Gastrocnemius medialis (tissue), 4 donors: ENCODE measurements at regions not wholly inside any gene's neighbourhood (a gene's known extent, or its start where the extent isn't known, plus 50 kb on each side); places are given as distances from the start of the nearest gene placed in this dataset.

Source experiments
- ATAC-seq, 2 donors: fragments of 150-250 bp; one replicate each; pipeline ENCODE4 v1.9.1; 2016
- DNase-seq, 2 donors: peaks; one replicate each; pipeline ENCODE4 v3.0.0-alpha.2; 2019
- H3K27ac ChIP-seq, 4 donors: fragments of 200-600 bp; sonication (generic); 1 replicate in 1 of 4; 2 replicates in 3 of 4; pipeline ENCODE4 v1.5.1; 2016 to 2018; ENCODE audit warnings: mild to moderate bottlenecking in 2 of 4, moderate library complexity in 1 of 4
- H3K27me3 ChIP-seq, 3 donors: fragments of 200-600 bp; sonication (generic) in 2 of 3; 1 replicate in 1 of 3; 2 replicates in 2 of 3; pipeline versions ENCODE4 v1.5.1 to v1.6.0; 2016 to 2019; ENCODE audit warnings: mild to moderate bottlenecking in 1 of 3, moderate library complexity in 1 of 3
- H3K36me3 ChIP-seq, 2 donors: fragments of 200-600 bp; sonication (generic) in 1 of 2; one replicate each; pipeline ENCODE4 v1.5.1; 2017 to 2018
- H3K4me1 ChIP-seq, 2 donors: fragments of 200-600 bp; sonication (generic) in 1 of 2; one replicate each; pipeline ENCODE4 v1.5.1; 2016 to 2017; ENCODE audit warnings: mild to moderate bottlenecking in 2 of 2
- H3K4me3 ChIP-seq, 4 donors: fragments of 200-600 bp; sonication (generic) in 3 of 4; 1 replicate in 1 of 4; 2 replicates in 3 of 4; pipeline ENCODE4 v1.5.1; 2016 to 2019; ENCODE audit warnings: mild to moderate bottlenecking in 2 of 4
- H3K9me3 ChIP-seq, 3 donors: fragments of 200-600 bp; sonication (generic) in 2 of 3; 1 replicate in 1 of 3; 2 replicates in 2 of 3; pipeline ENCODE4 v1.5.1; 2016 to 2019
- CTCF ChIP-seq, 5 experiments: fragments of 450-650 bp in 3 of 5; fragments of 200-600 bp in 2 of 5; sonication (generic) in 2 of 5; IDR thresholded peaks in 4 of 5; conservative IDR thresholded peaks in 1 of 5; 1 replicate in 4 of 5; 2 replicates in 1 of 5; pipeline ENCODE4 v1.5.1; 2016 to 2019; ENCODE audit warnings: antibody characterized with exemption in 5 of 5, mild to moderate bottlenecking in 3 of 5, moderate library complexity in 3 of 5
- POLR2A ChIP-seq, 2 donors: fragments of 450-650 bp; IDR thresholded peaks; one replicate each; pipeline ENCODE4 v1.6.1; 2017; ENCODE audit warnings: antibody characterized with exemption in 2 of 2, mild to moderate bottlenecking in 2 of 2, moderate library complexity in 2 of 2
- in situ Hi-C, 4 donors: fragments of 200-750 bp; cut with MboI; loops; one replicate each; pipeline versions ENCODE4 v1.15.0 to v1.8.0; 2017; ENCODE audit warnings: low sequenced_read_pairs in 4 of 4
- intact Hi-C: fragments of 100-400 bp; cut with DNase I; formaldehyde crosslinking; loops from one replicate; pipeline ENCODE4 v1.15.1; 2023; ENCODE audit warnings: low total_unique reads

GRCh38 chr15:37638691-37639090, 295.7 kb upstream of the TMCO5A start:
- Histone ChIP-seq H3K9me3 (no peaks in the 10 kb centered on the region), H3K27ac (no peak overlapping the region), H3K27me3 (no peaks in the 10 kb centered on the region), H3K4me3 (no peak overlapping the region), H3K36me3 (no peaks in the 10 kb centered on the region), H3K4me1 (no peaks in the 10 kb centered on the region)
- no peak for DNase-seq
- intact Hi-C loops (no loop called here), in situ Hi-C loops (no loop called here)
- TF ChIP-seq POLR2A (IDR thresholded peaks at IDR 0.05) (no peak), CTCF (IDR thresholded peaks at IDR 0.05 in 4 of 5, conservative IDR thresholded peaks at IDR 0.05 in 1 of 5) (no peak)
- ATAC-seq = no peak

GRCh38 chr15:37652646-37653417, 281.6 kb upstream of the TMCO5A start:
- no peak overlapping the region for H3K4me3 ChIP-seq
- peaks cover 0 to 6% (median 4%) of the 10 kb centered on the region in 3 donors for H3K9me3 ChIP-seq
- no peak overlapping the region for H3K27ac ChIP-seq
- no peak for TF ChIP-seq CTCF (IDR thresholded peaks at IDR 0.05 in 4 of 5, conservative IDR thresholded peaks at IDR 0.05 in 1 of 5)
- TF ChIP-seq POLR2A (IDR thresholded peaks at IDR 0.05) = no peak
- ATAC-seq (no peak), DNase-seq (no peak)
- in situ Hi-C loops = no loop called here
- intact Hi-C loops = no loop called here
- no peaks in the 10 kb centered on the region for H3K36me3 ChIP-seq
- no peaks in the 10 kb centered on the region for H3K27me3 ChIP-seq
- no peaks in the 10 kb centered on the region for H3K4me1 ChIP-seq

DNA sequence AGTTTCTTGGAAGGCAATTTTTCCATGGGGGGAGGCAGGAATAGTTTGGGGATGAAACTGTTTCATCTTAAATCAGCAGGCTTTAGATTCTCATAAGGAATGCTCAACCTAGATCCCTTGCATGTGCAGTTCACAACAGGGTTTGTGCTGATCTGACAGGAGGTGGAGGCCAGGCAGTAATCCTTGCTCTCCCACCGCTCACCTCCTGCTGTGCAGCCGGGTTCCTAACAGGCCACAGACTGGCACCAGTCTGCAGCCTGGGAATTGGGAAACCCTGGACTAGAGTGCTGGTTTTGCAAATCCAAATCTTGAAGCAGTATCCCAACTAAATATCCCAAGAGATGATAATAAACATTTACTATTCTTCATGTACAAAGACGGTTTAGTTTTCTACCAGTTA, 256.3 kb upstream of the TMCO5A start:
- in situ Hi-C loops = no loop called here
- no peaks in the 10 kb centered on the region for H3K9me3 ChIP-seq
- DNase-seq (no peak), ATAC-seq (no peak)
- intact Hi-C loops = no loop called here
- H3K4me1 ChIP-seq = no peaks in the 10 kb centered on the region
- H3K4me3 ChIP-seq = no peak overlapping the region
- no peaks in the 10 kb centered on the region for H3K27me3 ChIP-seq
- H3K27ac ChIP-seq = no peak overlapping the region
- TF ChIP-seq POLR2A (IDR thresholded peaks at IDR 0.05) = no peak
- no peak for TF ChIP-seq CTCF (IDR thresholded peaks at IDR 0.05 in 4 of 5, conservative IDR thresholded peaks at IDR 0.05 in 1 of 5)
- no peaks in the 10 kb centered on the region for H3K36me3 ChIP-seq

DNA sequence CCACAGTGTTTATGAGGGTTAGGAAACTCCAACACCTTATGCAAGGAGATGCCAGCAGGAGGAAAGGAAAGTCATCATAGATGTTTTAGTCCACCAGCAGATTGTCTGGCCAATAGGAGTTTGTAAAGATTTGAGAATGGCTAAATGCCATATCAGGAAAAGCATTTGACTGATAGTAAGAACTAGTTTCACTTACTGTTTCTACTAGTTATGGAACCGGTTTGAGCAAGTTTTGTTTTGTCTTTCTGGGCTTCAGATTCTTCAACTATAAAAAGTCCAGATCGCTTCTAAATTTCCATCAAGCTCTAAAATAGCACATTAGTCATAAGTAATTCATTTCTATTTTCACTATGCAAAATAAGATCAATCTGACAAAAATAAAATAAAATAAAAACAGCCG, 254.8 kb upstream of the TMCO5A start:
- no peak for DNase-seq
- Histone ChIP-seq H3K4me1 (no peaks in the 10 kb centered on the region), H3K27me3 (no peaks in the 10 kb centered on the region), H3K4me3 (no peak overlapping the region), H3K9me3 (no peaks in the 10 kb centered on the region), H3K36me3 (no peaks in the 10 kb centered on the region), H3K27ac (no peak overlapping the region)
- in situ Hi-C loops = no loop called here
- intact Hi-C loops = no loop called here
- no peak for ATAC-seq
- TF ChIP-seq POLR2A (IDR thresholded peaks at IDR 0.05) (no peak), CTCF (IDR thresholded peaks at IDR 0.05 in 4 of 5, conservative IDR thresholded peaks at IDR 0.05 in 1 of 5) (no peak)

GRCh38 chr15:37682304-37682703, 252.1 kb upstream of the TMCO5A start:
- in situ Hi-C loops = no loop called here
- no peak for ATAC-seq

More at GRCh38 chr15:37682304-37682703, 252.1 kb upstream of the TMCO5A start:
- no peak for TF ChIP-seq POLR2A (IDR thresholded peaks at IDR 0.05)
- TF ChIP-seq CTCF (IDR thresholded peaks at IDR 0.05 in 4 of 5, conservative IDR thresholded peaks at IDR 0.05 in 1 of 5) = no peak
- DNase-seq = no peak
- intact Hi-C loops = no loop called here
- H3K27me3 ChIP-seq = no peaks in the 10 kb centered on the region
- H3K27ac ChIP-seq = no peak overlapping the region
- no peaks in the 10 kb centered on the region for H3K9me3 ChIP-seq
- no peaks in the 10 kb centered on the region for H3K36me3 ChIP-seq
- no peaks in the 10 kb centered on the region for H3K4me1 ChIP-seq
- no peak overlapping the region for H3K4me3 ChIP-seq
